Fibroblast of lung (primary cell): ENCODE measurements at regions not wholly inside any gene's neighbourhood (a gene's known extent, or its start where the extent isn't known, plus 50 kb on each side); places are given as distances from the start of the nearest gene placed in this dataset.
A peak's percentile ranks its signal among the peaks of the same experiment; 100 is the strongest.

Experiments
- DNase-seq, 2 donors: peaks; one replicate each; pipeline versions ENCODE4 v3.0.0 to v3.0.0-alpha.2; 2010; ENCODE audit warnings: low read depth in 2 of 2
- H2AFZ ChIP-seq: 2 replicates; pipeline ENCODE4 v1.5.1; 2012; ENCODE audit warnings: low read length, control low read depth, inconsistent platforms
- H3K27ac ChIP-seq: 2 replicates; pipeline ENCODE4 v1.5.1; 2011; ENCODE audit warnings: low read length, control low read depth; ENCODE audit not compliant: insufficient read depth
- H3K27me3 ChIP-seq: 2 replicates; pipeline ENCODE4 v1.5.1; 2011; ENCODE audit warnings: mild to moderate bottlenecking, low read length; ENCODE audit not compliant: control insufficient read depth, insufficient read depth
- H3K36me3 ChIP-seq: 2 replicates; pipeline ENCODE4 v1.5.1; 2011; ENCODE audit warnings: low read length; ENCODE audit not compliant: control insufficient read depth, insufficient read depth
- H3K4me1 ChIP-seq: 2 replicates; pipeline ENCODE4 v1.5.1; 2011; ENCODE audit warnings: low read length; ENCODE audit not compliant: control insufficient read depth, insufficient read depth; ENCODE audit errors: extremely low read depth
- H3K4me2 ChIP-seq: 2 replicates; pipeline ENCODE4 v1.5.1; 2011; ENCODE audit warnings: low read length, control low read depth; ENCODE audit not compliant: insufficient read depth; ENCODE audit errors: extremely low read depth
- H3K4me3 ChIP-seq, 4 experiments: fragments of 200-600 bp in 1 of 4; sonication (generic) in 1 of 4; replicated peaks in 1 of 4; 2 replicates each; pipeline ENCODE4 v1.5.1; 2011 to 2016; ENCODE audit warnings: low read length in 4 of 4, low read depth in 3 of 4, mild to moderate bottlenecking in 3 of 4, control low read depth in 2 of 4, inconsistent platforms in 1 of 4, mixed read lengths in 1 of 4; ENCODE audit not compliant: insufficient read depth in 1 of 4; ENCODE audit errors: control extremely low read depth in 1 of 4
- H3K79me2 ChIP-seq: 2 replicates; pipeline ENCODE4 v1.5.1; 2012; ENCODE audit warnings: mild to moderate bottlenecking, low read length, inconsistent platforms; ENCODE audit not compliant: control insufficient read depth, insufficient read depth
- H3K9ac ChIP-seq: 2 replicates; pipeline ENCODE4 v1.5.1; 2011; ENCODE audit warnings: mild to moderate bottlenecking, low read length, control low read depth; ENCODE audit not compliant: insufficient read depth
- H3K9me3 ChIP-seq: 2 replicates; pipeline ENCODE4 v1.5.1; 2012; ENCODE audit warnings: low read depth, low read length; ENCODE audit not compliant: control insufficient read depth, insufficient read depth
- H4K20me1 ChIP-seq: 2 replicates; pipeline ENCODE4 v1.5.1; 2011; ENCODE audit warnings: low read length; ENCODE audit not compliant: control insufficient read depth, insufficient read depth; ENCODE audit errors: extremely low read depth
- EZH2 ChIP-seq: IDR thresholded peaks from 2 replicates; pipeline ENCODE4 v1.5.1; 2012; ENCODE audit warnings: low read length, control low read depth, mild to moderate bottlenecking; ENCODE audit errors: missing control alignments
- TF ChIP-seq, protein P1 (sequence below), 2 donors: IDR thresholded peaks in 1 of 2; conservative IDR thresholded peaks in 1 of 2; 1 replicate in 1 of 2; 2 replicates in 1 of 2; pipeline ENCODE4 v1.5.1; 2011 to 2012; ENCODE audit warnings: low read length in 2 of 2, control low read depth in 1 of 2, inconsistent platforms in 1 of 2, low read depth in 1 of 2, mild to moderate bottlenecking in 1 of 2

DNA sequence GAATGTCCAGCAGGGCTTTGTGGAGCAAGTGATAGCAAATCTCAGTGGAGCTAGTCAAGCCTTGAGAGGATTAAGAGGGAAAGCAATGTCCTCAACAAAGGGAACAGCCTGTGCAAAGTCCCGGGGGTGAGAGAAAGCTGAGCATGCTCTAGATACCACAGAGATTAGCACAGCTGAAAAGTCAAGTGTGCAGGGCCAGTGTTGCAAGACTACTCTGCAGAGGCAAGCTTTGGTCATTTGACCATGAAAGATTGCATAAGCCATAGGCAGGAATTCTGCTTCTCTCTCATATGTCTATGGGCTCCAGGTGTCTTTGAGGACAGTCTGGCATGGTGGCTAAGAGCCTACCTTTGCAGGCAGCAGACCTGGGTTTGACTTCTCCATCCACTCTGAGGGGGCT is 181.0 kb upstream of the JUN start:
- H3K79me2 ChIP-seq, result no peaks in the 10 kb centered on the region
- H3K4me1 ChIP-seq, result no peaks in the 10 kb centered on the region
- no peak overlapping the region for H2AFZ ChIP-seq
- H4K20me1 ChIP-seq, result no peaks in the 10 kb centered on the region
- no peaks in the 10 kb centered on the region for H3K27me3 ChIP-seq
- no peak overlapping the region for H3K4me2 ChIP-seq
- no peaks in the 10 kb centered on the region for H3K36me3 ChIP-seq
- no peak overlapping the region for H3K4me3 ChIP-seq
- no peak for TF ChIP-seq EZH2
- TF ChIP-seq, protein P1, sequence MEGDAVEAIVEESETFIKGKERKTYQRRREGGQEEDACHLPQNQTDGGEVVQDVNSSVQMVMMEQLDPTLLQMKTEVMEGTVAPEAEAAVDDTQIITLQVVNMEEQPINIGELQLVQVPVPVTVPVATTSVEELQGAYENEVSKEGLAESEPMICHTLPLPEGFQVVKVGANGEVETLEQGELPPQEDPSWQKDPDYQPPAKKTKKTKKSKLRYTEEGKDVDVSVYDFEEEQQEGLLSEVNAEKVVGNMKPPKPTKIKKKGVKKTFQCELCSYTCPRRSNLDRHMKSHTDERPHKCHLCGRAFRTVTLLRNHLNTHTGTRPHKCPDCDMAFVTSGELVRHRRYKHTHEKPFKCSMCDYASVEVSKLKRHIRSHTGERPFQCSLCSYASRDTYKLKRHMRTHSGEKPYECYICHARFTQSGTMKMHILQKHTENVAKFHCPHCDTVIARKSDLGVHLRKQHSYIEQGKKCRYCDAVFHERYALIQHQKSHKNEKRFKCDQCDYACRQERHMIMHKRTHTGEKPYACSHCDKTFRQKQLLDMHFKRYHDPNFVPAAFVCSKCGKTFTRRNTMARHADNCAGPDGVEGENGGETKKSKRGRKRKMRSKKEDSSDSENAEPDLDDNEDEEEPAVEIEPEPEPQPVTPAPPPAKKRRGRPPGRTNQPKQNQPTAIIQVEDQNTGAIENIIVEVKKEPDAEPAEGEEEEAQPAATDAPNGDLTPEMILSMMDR (conservative IDR thresholded peaks at IDR 0.05 in 1 of 2, IDR thresholded peaks at IDR 0.05 in 1 of 2; ENCODE audit: low read depth in 1 of 2, low read length in 2 of 2), result no peak
- H3K9me3 ChIP-seq, result no peaks in the 10 kb centered on the region
- H3K27ac ChIP-seq, result no peak overlapping the region
- H3K9ac ChIP-seq, result no peak overlapping the region
- DNase-seq, result peak in 1 of 2 donors; percentile 46

DNA sequence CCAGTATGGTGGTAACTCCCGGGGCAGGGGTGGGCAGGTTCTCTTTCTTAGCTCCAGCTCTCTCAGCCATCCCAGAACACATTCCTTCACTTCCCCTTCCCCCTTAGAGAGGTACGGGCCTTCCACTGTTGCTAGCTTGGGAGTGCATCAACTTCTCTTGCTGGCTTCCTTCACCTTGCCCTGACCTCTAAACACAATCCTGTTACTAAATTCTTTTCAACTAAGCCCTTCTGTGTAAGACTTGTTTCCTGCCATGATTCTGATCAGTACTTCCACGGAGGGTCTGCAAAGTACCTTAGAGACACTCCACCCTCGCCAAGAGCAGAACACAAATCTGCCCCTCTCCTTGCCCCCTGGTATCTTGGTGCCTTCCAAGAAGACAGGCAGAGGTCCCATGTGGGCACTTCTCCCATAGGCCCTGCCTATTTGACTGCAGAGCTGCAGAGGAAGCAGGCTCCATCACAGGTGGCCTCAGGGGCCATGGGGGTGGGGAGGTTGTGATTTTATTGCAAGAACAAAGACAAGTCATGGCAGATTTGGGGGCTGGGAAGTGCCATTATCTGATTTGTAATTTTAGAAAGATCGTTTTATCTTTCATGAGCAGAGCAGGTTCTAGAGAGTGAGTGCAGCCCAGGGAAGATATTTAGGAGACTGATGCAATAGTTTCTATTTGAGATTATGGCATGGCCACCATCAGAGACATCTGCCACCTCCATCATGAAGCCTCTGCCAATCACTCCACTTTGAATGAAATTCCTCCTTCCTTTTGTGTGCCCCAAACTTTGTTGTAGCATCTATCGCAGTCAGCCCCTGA is 182.5 kb upstream of the JUN start:
- Histone ChIP-seq H3K27me3 (no peaks in the 10 kb centered on the region), H3K9ac (no peak overlapping the region), H3K79me2 (no peaks in the 10 kb centered on the region), H3K4me2 (no peak overlapping the region), H3K9me3 (no peaks in the 10 kb centered on the region), H3K27ac (no peak overlapping the region), H3K36me3 (no peaks in the 10 kb centered on the region), H3K4me3 (no peak overlapping the region), H2AFZ (no peak overlapping the region), H4K20me1 (no peaks in the 10 kb centered on the region), H3K4me1 (no peaks in the 10 kb centered on the region)
- DNase-seq, result no peak
- no peak for TF ChIP-seq EZH2
- TF ChIP-seq, protein P1 (conservative IDR thresholded peaks at IDR 0.05 in 1 of 2, IDR thresholded peaks at IDR 0.05 in 1 of 2; ENCODE audit: low read depth in 1 of 2, low read length in 2 of 2), result no peak

DNA sequence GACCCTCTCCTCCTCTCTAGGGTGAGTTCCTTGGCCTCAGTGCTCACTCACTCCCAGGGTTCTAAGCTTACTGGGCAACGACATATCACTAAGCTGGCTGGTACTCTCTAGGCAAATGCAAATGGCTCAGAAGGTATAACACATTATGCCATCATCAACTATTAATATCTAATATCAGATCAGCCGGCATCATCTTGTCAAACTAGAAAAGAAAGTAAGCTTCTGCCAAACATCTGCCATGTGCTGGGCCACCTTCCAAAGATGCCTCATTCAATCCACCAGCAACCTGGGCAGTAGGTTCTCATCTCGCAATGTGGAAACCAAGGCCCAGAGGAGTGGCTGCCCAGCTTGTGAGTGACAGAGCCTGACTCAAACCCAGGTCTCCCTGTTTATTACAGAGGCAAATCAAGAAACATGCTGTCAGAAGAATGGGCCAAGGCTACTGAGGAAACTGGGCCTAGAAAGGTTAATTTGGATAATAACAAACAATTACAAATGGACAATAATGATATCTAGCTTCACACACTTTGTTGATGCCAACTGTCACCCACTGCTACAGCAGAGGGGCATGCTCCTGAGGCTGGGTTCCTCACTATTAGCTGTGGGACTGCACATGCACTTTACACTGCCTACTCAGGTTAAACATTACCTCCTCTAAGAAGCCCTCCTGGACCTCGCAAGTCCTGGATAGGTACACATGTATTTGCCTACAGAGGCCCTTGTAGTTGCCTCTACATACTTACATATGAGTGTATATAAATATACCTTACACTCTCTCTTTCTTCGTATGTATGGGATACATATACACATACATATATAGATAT is 183.3 kb upstream of the JUN start:
- H3K36me3 ChIP-seq, result no peaks in the 10 kb centered on the region
- DNase-seq, result no peak
- H3K9ac ChIP-seq, result no peak overlapping the region
- H3K4me2 ChIP-seq, result no peak overlapping the region
- no peaks in the 10 kb centered on the region for H4K20me1 ChIP-seq
- H2AFZ ChIP-seq, result no peak overlapping the region
- TF ChIP-seq, protein P1 (conservative IDR thresholded peaks at IDR 0.05 in 1 of 2, IDR thresholded peaks at IDR 0.05 in 1 of 2; ENCODE audit: low read depth in 1 of 2, low read length in 2 of 2), result no peak
- TF ChIP-seq EZH2, result no peak
- H3K79me2 ChIP-seq, result no peaks in the 10 kb centered on the region
- no peak overlapping the region for H3K4me3 ChIP-seq
- H3K27ac ChIP-seq, result no peak overlapping the region
- H3K4me1 ChIP-seq, result no peaks in the 10 kb centered on the region
- H3K27me3 ChIP-seq, result no peaks in the 10 kb centered on the region
- H3K9me3 ChIP-seq, result no peaks in the 10 kb centered on the region
